ENCODE measurements at regions not wholly inside any gene's neighbourhood (a gene's known extent, or its start where the extent isn't known, plus 50 kb on each side); places are given as distances from the start of the nearest gene placed in this dataset.

GRCh38 chr1:80517062-80517461, 1283.7 kb upstream of the ADGRL2 start:
- DNase-seq (ENCODE audit: low spot score) = no peak
- TF ChIP-seq CTCF (conservative IDR thresholded peaks at IDR 0.05; ENCODE audit: low read length) (no peak), EZH2phosphoT487 (IDR thresholded peaks at IDR 0.05; ENCODE audit: borderline replicate concordance, low read depth, low read length) (no peak)
- no peaks in the 10 kb centered on the region for H3K79me2 ChIP-seq (ENCODE audit: insufficient read depth, low read depth, low read length)
- H4K20me1 ChIP-seq (ENCODE audit: insufficient read depth, low read length) = no peaks in the 10 kb centered on the region
- H3K4me2 ChIP-seq (ENCODE audit: low read length) = no peak overlapping the region
- ChIA-PET CTCF (ENCODE audit: unreplicated experiment) (no interaction called here), POLR2A (no interaction called here)
- no TSS peak for BruUV-seq (replicated peaks)
- no peaks in the 10 kb centered on the region for H3K9me3 ChIP-seq (ENCODE audit: low read length)
- H3K4me3 ChIP-seq (ENCODE audit: low read depth, low read length, poor library complexity, severe bottlenecking) = no peak overlapping the region
- H3K27ac ChIP-seq (ENCODE audit: low read depth, low read length, poor library complexity, severe bottlenecking) = no peak overlapping the region
- intact Hi-C loops (cut with micrococcal nuclease; ENCODE audit: unreplicated experiment) = no loop called here
- H2AFZ ChIP-seq (ENCODE audit: low read length) = no peak overlapping the region
- no peaks in the 10 kb centered on the region for H3K4me1 ChIP-seq (ENCODE audit: insufficient read depth, low read length, poor library complexity, severe bottlenecking)
- H3K36me3 ChIP-seq (ENCODE audit: insufficient read depth, low read length) = no peaks in the 10 kb centered on the region
- no peaks in the 10 kb centered on the region for H3K9me2 ChIP-seq (ENCODE audit: insufficient read depth, low read length)

- TF ChIP-seq EZH2phosphoT487 (IDR thresholded peaks at IDR 0.05; ENCODE audit: borderline replicate concordance, low read depth, low read length) (no peak), CTCF (conservative IDR thresholded peaks at IDR 0.05; ENCODE audit: low read length) (no peak)
- H2AFZ ChIP-seq (ENCODE audit: low read length) = no peak overlapping the region
- ChIA-PET POLR2A (interaction anchor here (0.6 kb wide), 1 partner anchor 24 kb away, joined by 7 read pairs; no protein-coding TSS in a partner anchor), CTCF (ENCODE audit: unreplicated experiment) (no interaction called here)
- H3K9me3 ChIP-seq (ENCODE audit: low read length) = no peaks in the 10 kb centered on the region
- H3K27ac ChIP-seq (ENCODE audit: low read depth, low read length, poor library complexity, severe bottlenecking) = no peak overlapping the region
- no peaks in the 10 kb centered on the region for H3K9me2 ChIP-seq (ENCODE audit: insufficient read depth, low read length)
- H3K36me3 ChIP-seq (ENCODE audit: insufficient read depth, low read length) = no peaks in the 10 kb centered on the region
- H3K4me3 ChIP-seq (ENCODE audit: low read depth, low read length, poor library complexity, severe bottlenecking) = no peak overlapping the region
- H3K79me2 ChIP-seq (ENCODE audit: insufficient read depth, low read depth, low read length) = no peaks in the 10 kb centered on the region
- H3K4me2 ChIP-seq (ENCODE audit: low read length) = no peak overlapping the region
- no peak for DNase-seq (ENCODE audit: low spot score)
- intact Hi-C loops (cut with micrococcal nuclease; ENCODE audit: unreplicated experiment) = no loop called here
- no peaks in the 10 kb centered on the region for H4K20me1 ChIP-seq (ENCODE audit: insufficient read depth, low read length)
- BruUV-seq (replicated peaks) = no TSS peak
- no peaks in the 10 kb centered on the region for H3K4me1 ChIP-seq (ENCODE audit: insufficient read depth, low read length, poor library complexity, severe bottlenecking)
Observed at GRCh38 chr1:80509965-80510522, 1290.7 kb upstream of the ADGRL2 start.

- intact Hi-C loops (cut with micrococcal nuclease; ENCODE audit: unreplicated experiment) = no loop called here
- DNase-seq (ENCODE audit: low spot score) = no peak
- no peaks in the 10 kb centered on the region for H3K9me3 ChIP-seq (ENCODE audit: low read length)
- H3K4me2 ChIP-seq (ENCODE audit: low read length) = no peak overlapping the region
- no peak overlapping the region for H2AFZ ChIP-seq (ENCODE audit: low read length)
- no peaks in the 10 kb centered on the region for H3K4me1 ChIP-seq (ENCODE audit: insufficient read depth, low read length, poor library complexity, severe bottlenecking)
- no peaks in the 10 kb centered on the region for H3K79me2 ChIP-seq (ENCODE audit: insufficient read depth, low read depth, low read length)
- no peaks in the 10 kb centered on the region for H3K36me3 ChIP-seq (ENCODE audit: insufficient read depth, low read length)
- BruUV-seq (replicated peaks) = no TSS peak
- H3K4me3 ChIP-seq (ENCODE audit: low read depth, low read length, poor library complexity, severe bottlenecking) = no peak overlapping the region
- TF ChIP-seq EZH2phosphoT487 (IDR thresholded peaks at IDR 0.05; ENCODE audit: borderline replicate concordance, low read depth, low read length) = no peak
- no peak for TF ChIP-seq CTCF (conservative IDR thresholded peaks at IDR 0.05; ENCODE audit: low read length)
- H3K9me2 ChIP-seq (ENCODE audit: insufficient read depth, low read length) = no peaks in the 10 kb centered on the region
- CTCF ChIA-PET (ENCODE audit: unreplicated experiment) = no interaction called here
- no peak overlapping the region for H3K27ac ChIP-seq (ENCODE audit: low read depth, low read length, poor library complexity, severe bottlenecking)
- POLR2A ChIA-PET = interaction anchor here (0.7 kb wide), 1 partner anchor 247 kb away, joined by 3 read pairs; no protein-coding TSS in a partner anchor
- H4K20me1 ChIP-seq (ENCODE audit: insufficient read depth, low read length) = no peaks in the 10 kb centered on the region
Observed at GRCh38 chr1:80506216-80506615, 1294.5 kb upstream of the ADGRL2 start.
